HUES6 (cell line): ENCODE measurements at regions not wholly inside any gene's neighbourhood (a gene's known extent, or its start where the extent isn't known, plus 50 kb on each side); places are given as distances from the start of the nearest gene placed in this dataset.
A peak's percentile ranks its signal among the peaks of the same experiment; 100 is the strongest.

Experiments used
- H3K27ac ChIP-seq: 2 replicates; pipeline ENCODE4 v1.7.0; 2013; ENCODE audit warnings: low read depth, mild to moderate bottlenecking, low read length, inconsistent platforms
- H3K27me3 ChIP-seq: 2 replicates; pipeline ENCODE4 v1.6.1; 2013; ENCODE audit warnings: low read length; ENCODE audit not compliant: control insufficient read depth, insufficient read depth
- H3K36me3 ChIP-seq: 2 replicates; pipeline ENCODE4 v1.6.1; 2013; ENCODE audit warnings: low read length; ENCODE audit not compliant: control insufficient read depth, insufficient read depth
- H3K4me1 ChIP-seq: 2 replicates; pipeline ENCODE4 v1.6.1; 2013; ENCODE audit warnings: low read length; ENCODE audit not compliant: control insufficient read depth, insufficient read depth
- H3K4me3 ChIP-seq: 2 replicates; pipeline ENCODE4 v1.5.1; 2013; ENCODE audit warnings: low read depth, low read length
- H3K9ac ChIP-seq: one replicate; pipeline ENCODE4 v1.6.1; 2013; ENCODE audit warnings: mild to moderate bottlenecking, low read length
- H3K9me3 ChIP-seq: 2 replicates; pipeline ENCODE4 v1.6.1; 2013; ENCODE audit warnings: low read depth, low read length; ENCODE audit not compliant: control insufficient read depth, insufficient read depth

DNA sequence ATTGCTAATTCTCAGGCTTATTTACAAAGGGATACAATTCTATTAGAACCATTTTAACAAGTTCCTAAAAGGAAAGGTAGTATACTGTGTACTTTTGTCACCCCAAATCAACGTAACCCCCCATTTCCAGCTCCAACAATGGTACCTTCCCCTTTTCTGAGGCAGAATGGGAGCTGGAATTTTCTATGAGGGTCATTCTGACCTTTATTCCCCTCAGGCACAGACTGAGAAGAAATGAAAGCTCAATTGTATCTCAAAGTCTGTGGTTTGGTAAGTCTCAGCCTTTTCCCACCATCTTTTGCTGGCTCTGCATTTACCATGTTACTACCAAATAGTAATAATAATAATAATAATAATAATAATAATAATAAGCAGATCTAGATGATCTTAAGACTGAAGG, 571.0 kb downstream of the RNF144B start:
- Histone ChIP-seq H3K27me3 (no peaks in the 10 kb centered on the region), H3K4me3 (no peak overlapping the region), H3K4me1 (no peaks in the 10 kb centered on the region), H3K9me3 (no peaks in the 10 kb centered on the region), H3K9ac (no peak overlapping the region), H3K36me3 (no peaks in the 10 kb centered on the region), H3K27ac (no peak overlapping the region)

DNA sequence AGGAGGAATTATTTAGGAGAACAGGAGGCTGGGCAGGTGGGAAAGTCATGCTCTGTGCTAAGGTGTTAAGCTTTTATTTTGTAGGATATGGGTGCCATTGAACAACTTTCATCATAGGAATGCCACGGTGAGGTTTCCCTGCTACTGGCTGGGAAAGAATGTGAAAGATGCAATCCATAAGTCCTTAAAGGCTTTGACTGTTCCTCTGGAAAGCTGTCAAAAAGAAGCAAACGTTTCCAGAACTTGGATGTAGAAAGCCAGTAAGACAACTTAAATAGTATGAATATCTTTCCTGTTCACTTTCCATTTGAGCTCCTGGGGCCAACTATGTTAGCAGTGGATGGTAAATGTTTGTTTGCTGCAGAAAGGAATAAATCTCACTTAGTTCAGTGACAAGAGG, 574.4 kb downstream of the RNF144B start:
- Histone ChIP-seq H3K9me3 (no peaks in the 10 kb centered on the region), H3K9ac (no peak overlapping the region), H3K4me1 (no peaks in the 10 kb centered on the region), H3K36me3 (no peaks in the 10 kb centered on the region), H3K4me3 (no peak overlapping the region), H3K27me3 (no peaks in the 10 kb centered on the region), H3K27ac (no peak overlapping the region)

DNA sequence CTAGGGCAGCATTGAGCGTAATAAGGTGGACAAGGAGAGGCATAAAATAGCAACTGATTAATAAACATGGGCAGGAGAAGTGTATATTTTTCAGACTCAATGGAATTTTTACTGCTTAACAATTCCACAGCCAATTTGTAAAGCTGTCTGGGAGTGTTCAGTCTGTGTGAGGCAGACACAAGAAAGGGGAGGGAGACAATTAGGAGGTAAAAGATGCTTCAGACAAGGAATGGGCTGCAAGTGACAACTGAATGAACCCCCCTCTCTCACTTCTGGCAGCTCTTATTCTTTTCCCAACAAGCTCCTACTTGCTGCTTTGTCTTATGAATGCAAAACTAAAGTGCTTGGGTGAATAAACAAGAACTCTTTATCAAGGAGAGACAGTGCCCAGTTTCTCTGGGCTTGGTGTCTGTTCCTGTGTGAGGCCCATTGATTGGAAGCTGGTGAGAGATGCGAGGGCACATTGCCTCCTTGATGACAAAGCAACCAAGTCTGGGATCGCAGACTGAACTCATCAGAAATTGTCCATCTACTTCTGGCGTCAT, 575.3 kb downstream of the RNF144B start:
- H3K27me3 ChIP-seq = no peaks in the 10 kb centered on the region
- no peak overlapping the region for H3K27ac ChIP-seq
- no peaks in the 10 kb centered on the region for H3K4me1 ChIP-seq
- no peak overlapping the region for H3K4me3 ChIP-seq
- no peak overlapping the region for H3K9ac ChIP-seq
- no peaks in the 10 kb centered on the region for H3K36me3 ChIP-seq
- no peaks in the 10 kb centered on the region for H3K9me3 ChIP-seq

DNA sequence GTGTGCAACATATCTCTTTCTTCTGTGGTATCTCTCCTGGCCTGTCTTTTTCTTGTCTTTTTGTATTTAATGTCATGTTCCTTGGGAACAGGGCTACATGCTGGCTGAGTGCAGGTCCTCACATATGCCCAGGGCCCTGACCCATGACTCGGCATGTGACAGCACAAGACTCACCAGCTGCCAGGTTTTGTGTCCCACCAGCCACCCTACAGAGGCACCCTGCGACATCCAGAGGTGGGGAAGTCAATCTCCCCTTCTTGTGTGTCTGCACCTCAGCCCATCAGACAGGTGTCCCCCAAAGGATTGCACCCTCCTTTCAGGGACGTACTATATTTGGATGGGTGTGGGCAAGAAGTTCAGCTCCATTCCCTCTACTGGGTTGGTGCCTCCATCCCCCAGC, 576.3 kb downstream of the RNF144B start:
- H3K27me3 ChIP-seq = no peaks in the 10 kb centered on the region
- no peak overlapping the region for H3K4me3 ChIP-seq
- no peak overlapping the region for H3K27ac ChIP-seq
- no peaks in the 10 kb centered on the region for H3K36me3 ChIP-seq
- no peaks in the 10 kb centered on the region for H3K9me3 ChIP-seq
- no peaks in the 10 kb centered on the region for H3K4me1 ChIP-seq
- no peak overlapping the region for H3K9ac ChIP-seq

DNA sequence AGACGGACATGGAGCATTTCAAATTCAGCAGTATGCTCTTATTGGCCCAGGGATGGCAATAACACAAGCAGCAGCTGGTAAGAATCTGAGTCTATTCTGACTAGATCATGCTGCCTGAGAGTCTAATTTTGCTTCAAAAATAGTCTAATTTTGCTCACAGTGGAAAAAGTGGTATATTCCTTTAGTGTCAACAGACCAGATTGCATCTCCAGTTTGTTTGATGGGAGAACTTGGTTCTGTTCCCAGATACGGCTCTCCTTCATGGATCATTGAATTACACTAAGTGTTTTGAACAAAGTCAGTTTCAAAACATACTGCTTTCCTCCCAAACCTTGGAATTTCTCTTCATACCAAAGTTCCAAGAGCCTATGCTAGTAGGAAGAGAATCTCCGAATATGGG, 586.1 kb downstream of the RNF144B start:
- Histone ChIP-seq H3K9ac (no peak overlapping the region), H3K9me3 (no peaks in the 10 kb centered on the region), H3K4me3 (no peak overlapping the region), H3K36me3 (no peaks in the 10 kb centered on the region), H3K4me1 (peaks cover 2% of the 10 kb centered on the region; the same call in 1 of the 2 replicates), H3K27ac (no peak overlapping the region), H3K27me3 (no peaks in the 10 kb centered on the region)

DNA sequence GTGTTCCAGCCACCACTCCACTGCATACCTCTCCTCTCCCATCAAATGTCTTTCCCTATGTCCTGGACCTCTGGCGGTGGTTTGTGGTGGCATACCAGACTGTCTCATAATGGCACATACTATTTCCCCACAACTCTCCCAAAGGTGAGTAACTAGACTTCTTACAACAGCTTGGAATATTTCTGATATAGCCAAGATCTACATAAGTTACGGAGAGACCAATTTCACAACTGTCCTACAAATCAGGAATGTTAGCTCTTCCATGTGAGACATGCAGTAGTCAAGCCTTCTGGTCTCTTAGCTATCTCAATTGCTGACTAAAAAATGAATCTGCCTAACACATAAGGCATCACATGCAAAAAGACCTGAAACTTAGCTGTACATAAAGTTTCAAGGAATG, 588.9 kb downstream of the RNF144B start:
- H3K36me3 ChIP-seq = no peaks in the 10 kb centered on the region
- no peak overlapping the region for H3K27ac ChIP-seq
- no peaks in the 10 kb centered on the region for H3K27me3 ChIP-seq
- no peak overlapping the region for H3K9ac ChIP-seq
- H3K4me1 ChIP-seq = peaks cover 3% of the 10 kb centered on the region; the same call in 1 of the 2 replicates
- H3K4me3 ChIP-seq = no peak overlapping the region
- no peaks in the 10 kb centered on the region for H3K9me3 ChIP-seq

DNA sequence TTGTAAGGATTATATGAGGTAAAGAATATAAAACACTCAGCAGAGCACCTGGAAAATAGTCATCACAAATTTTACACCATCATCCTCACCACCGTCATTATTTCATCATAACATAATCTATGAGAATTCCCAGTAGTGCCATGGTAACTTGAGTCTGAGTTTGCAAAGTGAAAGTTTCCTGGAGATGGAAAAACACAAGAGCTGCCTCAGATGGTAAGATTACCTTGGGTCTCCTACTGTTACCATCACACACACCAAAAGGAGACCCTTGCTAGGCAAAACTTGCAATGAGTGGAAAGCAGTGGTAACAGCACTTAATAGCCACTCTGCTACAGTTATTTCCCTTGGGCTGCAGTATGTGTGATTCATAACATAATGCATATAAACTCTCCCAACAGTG, 589.8 kb downstream of the RNF144B start:
- no peak overlapping the region for H3K4me3 ChIP-seq
- no peak overlapping the region for H3K27ac ChIP-seq
- no peak overlapping the region for H3K9ac ChIP-seq
- peaks cover 3% of the 10 kb centered on the region; the same call in 1 of the 2 replicates for H3K4me1 ChIP-seq
- H3K9me3 ChIP-seq = no peaks in the 10 kb centered on the region
- H3K27me3 ChIP-seq = no peaks in the 10 kb centered on the region
- no peaks in the 10 kb centered on the region for H3K36me3 ChIP-seq

DNA sequence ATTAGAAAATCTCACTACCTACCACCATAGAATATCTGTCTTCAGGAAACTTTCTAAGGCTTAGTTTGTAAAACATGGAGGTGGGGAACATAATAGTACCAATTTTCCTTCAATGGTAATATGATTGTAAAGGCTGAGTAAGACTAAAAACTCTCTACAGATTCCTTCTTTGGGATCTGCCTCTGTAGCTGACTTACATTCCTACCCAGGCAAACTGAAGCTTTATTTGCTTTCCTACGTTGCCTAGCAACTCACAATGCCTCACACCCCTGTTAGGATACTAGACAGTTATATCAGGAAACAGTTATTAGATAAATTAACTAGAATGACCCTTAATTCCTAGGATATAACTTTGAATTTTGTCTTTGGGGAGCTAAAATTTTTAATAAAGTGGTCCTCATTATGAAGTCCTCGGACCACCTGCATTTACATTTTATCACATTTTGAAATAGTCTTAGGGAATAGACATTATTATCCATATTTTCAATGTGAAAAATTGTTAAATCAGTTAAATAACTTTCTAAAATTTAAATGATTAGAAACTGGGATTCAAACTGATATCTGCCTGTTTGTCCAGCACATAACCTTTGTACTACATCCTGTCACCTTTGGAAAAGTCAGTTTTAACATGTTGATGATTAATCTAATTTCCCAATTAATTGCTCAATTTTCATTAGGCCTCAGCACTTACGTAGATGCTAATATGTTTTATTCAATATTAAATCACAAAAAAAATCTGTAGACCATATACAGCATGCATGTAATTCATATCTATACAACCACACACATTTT, 591.4 kb downstream of the RNF144B start:
- peaks cover 3% of the 10 kb centered on the region; the same call in 1 of the 2 replicates for H3K4me1 ChIP-seq
- H3K9me3 ChIP-seq = no peaks in the 10 kb centered on the region
- 0 out of 2 replicates have a peak overlapping the region, but pooled peaks have one; percentile 47 for H3K27ac ChIP-seq
- H3K27me3 ChIP-seq = no peaks in the 10 kb centered on the region
- no peak overlapping the region for H3K9ac ChIP-seq
- H3K36me3 ChIP-seq = no peaks in the 10 kb centered on the region
- H3K4me3 ChIP-seq = no peak overlapping the region

DNA sequence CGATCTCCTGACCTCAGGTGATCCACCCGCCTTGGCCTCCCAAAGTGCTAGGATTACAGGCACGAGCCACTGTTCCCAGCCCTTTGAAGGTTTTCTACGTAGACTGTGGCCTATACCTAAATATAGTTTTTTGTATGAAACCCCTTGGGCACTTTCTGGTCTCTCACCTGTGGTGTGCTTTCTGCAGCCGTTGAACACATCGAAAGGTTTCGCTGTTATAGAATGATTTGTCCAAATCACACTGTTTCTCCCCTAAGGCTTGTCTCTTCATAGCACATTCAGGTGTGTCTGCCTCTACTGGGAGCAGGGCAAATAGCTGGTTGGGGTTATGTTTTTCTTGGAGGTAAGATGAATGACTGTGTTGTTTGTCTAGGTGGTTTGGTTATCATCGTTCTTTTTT, 597.9 kb downstream of the RNF144B start:
- H3K9me3 ChIP-seq = no peaks in the 10 kb centered on the region
- H3K27me3 ChIP-seq = no peaks in the 10 kb centered on the region
- no peak overlapping the region for H3K9ac ChIP-seq
- H3K27ac ChIP-seq = no peak overlapping the region
- peaks cover under 1% of the 10 kb centered on the region; the same call in 1 of the 2 replicates for H3K4me1 ChIP-seq
- no peaks in the 10 kb centered on the region for H3K36me3 ChIP-seq
- no peak overlapping the region for H3K4me3 ChIP-seq

DNA sequence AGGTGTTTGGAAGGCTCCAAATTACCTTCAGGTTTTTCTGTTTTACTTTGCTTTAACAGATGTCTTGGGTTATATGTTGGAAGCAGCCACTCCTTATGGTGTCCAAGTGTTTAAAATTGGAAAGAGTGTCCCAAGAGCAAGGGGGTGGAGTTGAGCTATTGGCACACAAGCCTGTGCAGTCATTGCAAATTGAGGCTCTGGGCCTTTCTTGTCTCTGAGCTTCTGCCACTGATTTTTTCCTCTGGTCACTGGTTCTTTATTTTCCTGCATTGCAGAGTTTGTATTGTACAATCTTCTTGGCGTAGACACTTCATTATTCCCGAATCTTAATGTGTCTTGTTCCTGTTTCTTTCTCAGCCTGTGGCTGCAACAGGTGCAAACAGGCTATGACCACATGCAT, 598.8 kb downstream of the RNF144B start:
- Histone ChIP-seq H3K4me1 (peaks cover 5% of the 10 kb centered on the region; the same call in 1 of the 2 replicates), H3K9ac (no peak overlapping the region), H3K36me3 (no peaks in the 10 kb centered on the region), H3K9me3 (no peaks in the 10 kb centered on the region), H3K4me3 (no peak overlapping the region), H3K27me3 (no peaks in the 10 kb centered on the region), H3K27ac (no peak overlapping the region)

DNA sequence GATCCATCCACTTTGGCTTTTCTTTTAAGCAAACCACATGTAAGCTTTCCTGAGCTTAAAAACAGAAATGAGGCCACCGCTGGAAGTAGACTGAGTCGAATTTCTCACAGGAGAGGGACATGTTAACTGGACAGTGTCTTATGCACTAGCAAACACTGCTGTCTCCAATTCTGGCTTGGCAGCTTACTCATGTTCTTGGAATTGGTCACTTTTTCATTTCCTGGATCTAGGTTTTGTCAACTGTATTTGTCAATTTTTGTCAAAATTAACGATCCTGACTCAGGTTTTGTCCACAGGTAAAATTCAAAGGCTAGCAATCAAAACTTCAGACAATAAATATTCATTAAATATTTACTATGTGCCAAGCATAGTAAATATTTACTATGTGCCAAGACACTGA, 601.5 kb downstream of the RNF144B start:
- Histone ChIP-seq H3K4me3 (no peak overlapping the region), H3K9ac (no peak overlapping the region), H3K36me3 (no peaks in the 10 kb centered on the region), H3K9me3 (no peaks in the 10 kb centered on the region), H3K4me1 (peaks cover 9% of the 10 kb centered on the region), H3K27me3 (no peaks in the 10 kb centered on the region), H3K27ac (no peak overlapping the region)
